H1 (cell line): ENCODE measurements at regions not wholly inside any gene's neighbourhood (a gene's known extent, or its start where the extent isn't known, plus 50 kb on each side); places are given as distances from the start of the nearest gene placed in this dataset.
"Not testable (repeated sequence)": the region's sequence is repeated elsewhere in the genome, so short reads cannot be mapped to it uniquely, and the experiment has no call there.

Experiments
- CTCF ChIA-PET: fragments of 300-600 bp; sonication (Branson Sonifier 250); formaldehyde crosslinking; loops from one replicate; lab custom pipeline; 2021; ENCODE audit not compliant: partially characterized antibody; lab: Charles Lee
- POLR2A ChIA-PET: fragments of 300-600 bp; sonication (Branson Sonifier 250); formaldehyde crosslinking; loops from one replicate; lab custom pipeline; 2021; ENCODE audit warnings: inconsistent platforms; ENCODE audit not compliant: partially characterized antibody; lab: Charles Lee
- DNase-seq, 2 experiments: peaks; one replicate each; pipeline versions ENCODE4 v3.0.0 to v3.0.0-alpha.2; 2010 to 2022; ENCODE audit warnings: low spot score in 2 of 2, low read depth in 1 of 2, mixed read lengths in 1 of 2
- FAIRE-seq: peaks from 2 replicates; lab custom pipeline; 2011; peaks lifted over from hg19 to GRCh38; lab: Jason Lieb, UNC
- H2AFZ ChIP-seq: 2 replicates; pipeline ENCODE4 v1.8.1; 2012; ENCODE audit warnings: low read length, inconsistent platforms
- H2AK5ac ChIP-seq: 2 replicates; pipeline ENCODE4 v1.6.1; 2013; ENCODE audit warnings: low read depth, low read length
- H2BK120ac ChIP-seq: replicated peaks from 2 replicates; pipeline ENCODE3; 2013; ENCODE audit warnings: low read depth, low read length, inconsistent platforms
- H2BK12ac ChIP-seq: 2 replicates; pipeline ENCODE4 v1.6.1; 2013; ENCODE audit warnings: low read depth, low read length
- H2BK15ac ChIP-seq: 2 replicates; pipeline ENCODE4 v1.6.1; 2013; ENCODE audit warnings: low read length
- H2BK20ac ChIP-seq: 2 replicates; pipeline ENCODE4 v1.6.1; 2013; ENCODE audit warnings: low read length
- H2BK5ac ChIP-seq: 2 replicates; pipeline ENCODE4 v1.6.1; 2013; ENCODE audit warnings: low read depth, low read length
- H3K14ac ChIP-seq: 2 replicates; pipeline ENCODE4 v1.6.1; 2013; ENCODE audit warnings: inconsistent platforms; ENCODE audit not compliant: insufficient read length
- H3K18ac ChIP-seq: 2 replicates; pipeline ENCODE4 v1.6.1; 2013; ENCODE audit warnings: low read length; ENCODE audit errors: extremely low read depth
- H3K23ac ChIP-seq: 2 replicates; pipeline ENCODE4 v1.6.1; 2013; ENCODE audit warnings: inconsistent platforms; ENCODE audit not compliant: insufficient read length
- H3K23me2 ChIP-seq: 2 replicates; pipeline ENCODE4 v1.6.1; 2013; ENCODE audit warnings: low read depth, low read length
- H3K27ac ChIP-seq: 2 replicates; pipeline ENCODE4 v1.6.1; 2011; ENCODE audit warnings: low read depth, low read length, inconsistent platforms
- H3K27me3 ChIP-seq, 4 experiments: replicated peaks in 1 of 4; 1 replicate in 1 of 4; 2 replicates in 3 of 4; pipeline versions ENCODE4 v1.6.1 to v1.8.1; 2011 to 2013; ENCODE audit warnings: low read length in 3 of 4, mild to moderate bottlenecking in 3 of 4, inconsistent platforms in 2 of 4, mixed read lengths in 2 of 4, moderate library complexity in 1 of 4; ENCODE audit not compliant: control insufficient read depth in 3 of 4, insufficient read depth in 3 of 4; ENCODE audit errors: extremely low read depth in 1 of 4
- H3K36me3 ChIP-seq, 4 experiments: 2 replicates each; pipeline versions ENCODE4 v1.6.1 to v1.8.1; 2011 to 2013; ENCODE audit warnings: mild to moderate bottlenecking in 4 of 4, low read length in 3 of 4, moderate library complexity in 2 of 4, control low read depth in 1 of 4, inconsistent platforms in 1 of 4; ENCODE audit not compliant: insufficient read depth in 4 of 4, control insufficient read depth in 2 of 4
- H3K4ac ChIP-seq: replicated peaks from 2 replicates; pipeline ENCODE3; 2013; ENCODE audit warnings: low read length, low read depth, mixed read lengths, inconsistent platforms; ENCODE audit not compliant: insufficient read length
- H3K4me1 ChIP-seq, 4 experiments: replicated peaks in 1 of 4; 1 replicate in 1 of 4; 2 replicates in 3 of 4; pipeline versions ENCODE4 v1.6.1 to v1.8.1; 2011 to 2013; ENCODE audit warnings: low read length in 3 of 4, inconsistent platforms in 2 of 4, mixed read lengths in 1 of 4; ENCODE audit not compliant: insufficient read depth in 4 of 4, control insufficient read depth in 3 of 4
- H3K4me2 ChIP-seq, 2 experiments: 2 replicates each; pipeline versions ENCODE4 v1.6.1 to v1.8.1; 2011 to 2013; ENCODE audit warnings: low read depth in 2 of 2, low read length in 2 of 2, control low read depth in 1 of 2, inconsistent platforms in 1 of 2, mild to moderate bottlenecking in 1 of 2; ENCODE audit not compliant: insufficient read depth in 1 of 2
- H3K4me3 ChIP-seq, 4 experiments: fragments of 200-600, 300-600 bp in 1 of 4; sonication (generic), shearing (Covaris generic), sonication (Bioruptor Twin) in 1 of 4; 2 replicates each; pipeline versions ENCODE4 v1.5.1 to v1.8.1; 2011 to 2016; ENCODE audit warnings: low read length in 4 of 4, low read depth in 3 of 4, control low read depth in 2 of 4, inconsistent platforms in 2 of 4, mild to moderate bottlenecking in 2 of 4, mixed read lengths in 1 of 4, moderate library complexity in 1 of 4; ENCODE audit not compliant: insufficient read depth in 2 of 4; ENCODE audit errors: extremely low read depth in 1 of 4
- H3K56ac ChIP-seq: replicated peaks from 2 replicates; pipeline ENCODE3; 2013; ENCODE audit warnings: low read depth, mild to moderate bottlenecking, mixed read lengths, low read length, inconsistent platforms; ENCODE audit not compliant: insufficient read length
- H3K79me1 ChIP-seq: 2 replicates; pipeline ENCODE4 v1.6.1; 2013; ENCODE audit warnings: low read depth, low read length, control low read depth
- H3K79me2 ChIP-seq, 2 experiments: 2 replicates each; pipeline versions ENCODE4 v1.6.1 to v1.8.1; 2012 to 2013; ENCODE audit warnings: low read length in 2 of 2, mild to moderate bottlenecking in 2 of 2, inconsistent platforms in 1 of 2; ENCODE audit not compliant: insufficient read depth in 2 of 2, control insufficient read depth in 1 of 2
- H3K9ac ChIP-seq, 4 experiments: replicated peaks in 1 of 4; 1 replicate in 1 of 4; 2 replicates in 3 of 4; pipeline versions ENCODE4 v1.6.1 to v1.8.1; 2011 to 2013; ENCODE audit warnings: low read depth in 3 of 4, low read length in 3 of 4, control low read depth in 2 of 4, mild to moderate bottlenecking in 2 of 4, moderate library complexity in 2 of 4, inconsistent platforms in 1 of 4; ENCODE audit errors: extremely low read depth in 1 of 4
- H3K9me3 ChIP-seq, 2 experiments: 2 replicates each; pipeline versions ENCODE4 v1.6.1 to v1.8.1; 2012 to 2013; ENCODE audit warnings: mild to moderate bottlenecking in 2 of 2, moderate library complexity in 2 of 2, control low read depth in 1 of 2, inconsistent platforms in 1 of 2, low read depth in 1 of 2, low read length in 1 of 2, mixed read lengths in 1 of 2; ENCODE audit not compliant: insufficient read depth in 2 of 2
- H4K20me1 ChIP-seq, 2 experiments: replicated peaks in 1 of 2; 2 replicates each; pipeline versions ENCODE3 to v1.8.1; 2011 to 2013; ENCODE audit warnings: inconsistent platforms in 2 of 2, low read length in 2 of 2, mild to moderate bottlenecking in 1 of 2; ENCODE audit not compliant: insufficient read depth in 2 of 2, control insufficient read depth in 1 of 2
- H4K5ac ChIP-seq: 2 replicates; pipeline ENCODE4 v1.6.1; 2013; ENCODE audit warnings: low read length, low read depth, mixed read lengths, inconsistent platforms; ENCODE audit not compliant: insufficient read length
- H4K8ac ChIP-seq: 2 replicates; pipeline ENCODE4 v1.8.0; 2013; ENCODE audit warnings: mild to moderate bottlenecking, moderate library complexity, low read length, inconsistent platforms; ENCODE audit not compliant: insufficient read depth; ENCODE audit errors: extremely low read depth
- H4K91ac ChIP-seq: replicated peaks from 2 replicates; pipeline ENCODE3; 2013; ENCODE audit warnings: low read length, mixed read lengths, inconsistent platforms; ENCODE audit not compliant: insufficient read length
- WGBS, 2 experiments: shearing (Covaris generic) in 1 of 2; methylation state at CpG; one replicate each; pipeline versions ENCODE4 v1.1.6 to v1.1.7; 2013 to 2015; ENCODE audit warnings: low lambda C conversion rate in 2 of 2, mixed read lengths in 2 of 2, inconsistent platforms in 1 of 2, low coverage in 1 of 2, missing lambda C conversion rate in 1 of 2; ENCODE audit not compliant: insufficient replicate concordance in 2 of 2, insufficient coverage in 1 of 2, insufficient read length in 1 of 2; ENCODE audit errors: extremely low coverage in 1 of 2, missing lambda C conversion rate in 1 of 2; 5-methylcytosine and 5-hydroxymethylcytosine counted together

DNA sequence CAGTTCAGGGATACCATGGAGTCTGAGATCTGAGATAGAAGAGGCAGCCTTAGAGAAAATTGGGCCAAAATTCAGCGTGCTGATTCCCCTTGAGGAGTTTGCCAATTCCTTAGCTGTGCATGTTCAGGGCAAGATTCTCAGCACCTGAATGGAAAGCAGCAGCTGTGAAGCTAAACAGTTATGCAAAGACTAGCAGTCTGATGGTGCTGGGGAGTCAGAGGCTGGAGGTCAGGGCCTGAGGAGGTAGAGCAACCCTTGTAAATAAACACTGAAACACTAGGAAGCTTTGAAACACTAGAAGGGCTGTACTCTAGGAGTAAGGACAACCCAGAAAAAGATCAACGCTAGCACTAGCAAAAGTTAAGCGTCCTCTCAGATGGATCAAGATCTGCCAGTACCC lies 117.1 kb downstream of the OR52B4 start:
- H4K8ac ChIP-seq, H4K91ac ChIP-seq, H3K4ac ChIP-seq, H2BK12ac ChIP-seq, H3K14ac ChIP-seq, H2BK20ac ChIP-seq, H3K79me1 ChIP-seq, H3K18ac ChIP-seq, H3K27me3 ChIP-seq, DNase-seq, H2AK5ac ChIP-seq, FAIRE-seq, H2AFZ ChIP-seq, H3K23me2 ChIP-seq, H2BK15ac ChIP-seq, H3K4me1 ChIP-seq, H3K56ac ChIP-seq, H3K9ac ChIP-seq, H4K5ac ChIP-seq, H3K79me2 ChIP-seq, H3K4me2 ChIP-seq, H3K9me3 ChIP-seq, H2BK120ac ChIP-seq, H2BK5ac ChIP-seq, H3K23ac ChIP-seq, H3K27ac ChIP-seq, POLR2A ChIA-PET, H4K20me1 ChIP-seq, H3K4me3 ChIP-seq, H3K36me3 ChIP-seq: not testable (repeated sequence)
- 71% methylated on average over 1 of the region's 3 CpGs; no CpG with 5 or more reads in 1 of the 2 experiments for WGBS, 2 experiments
- CTCF ChIA-PET = interaction anchor here (1.2 kb wide), 1 partner anchor 300 kb away, joined by 3 read pairs; no protein-coding TSS in a partner anchor

GRCh38 chr11:4249475-4249874 lies 118.7 kb downstream of the OR52B4 start:
- H3K4ac ChIP-seq, H3K4me3 ChIP-seq, POLR2A ChIA-PET, H3K9me3 ChIP-seq, H3K4me1 ChIP-seq, H2AFZ ChIP-seq, H3K18ac ChIP-seq, DNase-seq, H3K27me3 ChIP-seq, H3K79me2 ChIP-seq, H3K56ac ChIP-seq, H3K23me2 ChIP-seq, FAIRE-seq, H3K23ac ChIP-seq, H2BK15ac ChIP-seq, H3K14ac ChIP-seq, H4K20me1 ChIP-seq, H3K79me1 ChIP-seq, H3K9ac ChIP-seq, H3K27ac ChIP-seq, H2BK120ac ChIP-seq, H2BK20ac ChIP-seq, H4K91ac ChIP-seq, H3K4me2 ChIP-seq, H2BK12ac ChIP-seq, H2BK5ac ChIP-seq, H4K8ac ChIP-seq, H2AK5ac ChIP-seq, H3K36me3 ChIP-seq, H4K5ac ChIP-seq: not testable (repeated sequence)
- 80% methylated on average over 1 of the region's 2 CpGs; no CpG with 5 or more reads in 1 of the 2 experiments for WGBS, 2 experiments
- CTCF ChIA-PET = interaction anchor here (1.0 kb wide), 1 partner anchor 57 kb away, joined by 3 read pairs; no protein-coding TSS in a partner anchor
